Fibroblast of skin of left biceps (primary cell): ENCODE measurements at regions not wholly inside any gene's neighbourhood (a gene's known extent, or its start where the extent isn't known, plus 50 kb on each side); places are given as distances from the start of the nearest gene placed in this dataset.
"Not testable (repeated sequence)": the region's sequence is repeated elsewhere in the genome, so short reads cannot be mapped to it uniquely, and the experiment has no call there.

Experiments
- DNase-seq, 2 experiments: peaks; one replicate each; pipeline ENCODE4 v3.0.0-alpha.2; 2013; ENCODE audit warnings: low read depth in 2 of 2

GRCh38 chr4:161329852-161330251 is 833.9 kb downstream of the FSTL5 start:
- DNase-seq: no peak

- DNase-seq: no peak
These were observed 842.1 kb downstream of the FSTL5 start for GRCh38 chr4:161321706-161322105.

GRCh38 chr4:161320377-161320776 is 843.4 kb downstream of the FSTL5 start:
- no peak for DNase-seq

GRCh38 chr4:161317000-161317399 is 846.8 kb downstream of the FSTL5 start:
- no peak for DNase-seq

- no peak for DNase-seq
These were observed 849.4 kb downstream of the FSTL5 start for GRCh38 chr4:161314371-161314770.

GRCh38 chr4:161303551-161303950 is 860.2 kb downstream of the FSTL5 start:
- no peak for DNase-seq

GRCh38 chr4:161291222-161291621 is 872.6 kb downstream of the FSTL5 start:
- DNase-seq: no peak

GRCh38 chr4:161287678-161288352 is 876.0 kb downstream of the FSTL5 start:
- DNase-seq: no peak

- no peak for DNase-seq
These were observed 878.3 kb downstream of the FSTL5 start for GRCh38 chr4:161285461-161285860.

- no peak for DNase-seq
These were observed 882.9 kb downstream of the FSTL5 start for GRCh38 chr4:161280929-161281328.

- no peak for DNase-seq
These were observed 884.7 kb downstream of the FSTL5 start for GRCh38 chr4:161279095-161279494.

- DNase-seq: not testable (repeated sequence)
These were observed 886.5 kb downstream of the FSTL5 start for GRCh38 chr4:161277150-161277787.

GRCh38 chr4:161273607-161274006 is 890.2 kb downstream of the FSTL5 start:
- no peak for DNase-seq

- DNase-seq: no peak
These were observed 903.0 kb downstream of the FSTL5 start for GRCh38 chr4:161260819-161261218.

GRCh38 chr4:161256716-161257115 is 907.1 kb downstream of the FSTL5 start:
- no peak for DNase-seq

- DNase-seq: no peak
These were observed 907.6 kb downstream of the FSTL5 start for GRCh38 chr4:161256172-161256571.

GRCh38 chr4:161254375-161254774 is 909.4 kb downstream of the FSTL5 start:
- no peak for DNase-seq

- DNase-seq: no peak
These were observed 911.2 kb downstream of the FSTL5 start for GRCh38 chr4:161252520-161253141.

- no peak for DNase-seq
These were observed 913.9 kb downstream of the FSTL5 start for GRCh38 chr4:161249779-161250440.

GRCh38 chr4:161248880-161249279 is 914.9 kb downstream of the FSTL5 start:
- DNase-seq: no peak

- no peak for DNase-seq
These were observed 916.0 kb downstream of the FSTL5 start for GRCh38 chr4:161247831-161248230.

- DNase-seq: no peak
These were observed 925.8 kb downstream of the FSTL5 start for GRCh38 chr4:161238033-161238432.

- no peak for DNase-seq
These were observed 926.3 kb downstream of the FSTL5 start for GRCh38 chr4:161237495-161237894.
